ENCODE measurements at regions not wholly inside any gene's neighbourhood (a gene's known extent, or its start where the extent isn't known, plus 50 kb on each side); places are given as distances from the start of the nearest gene placed in this dataset.
A peak's percentile ranks its signal among the peaks of the same experiment; 100 is the strongest.

DNA sequence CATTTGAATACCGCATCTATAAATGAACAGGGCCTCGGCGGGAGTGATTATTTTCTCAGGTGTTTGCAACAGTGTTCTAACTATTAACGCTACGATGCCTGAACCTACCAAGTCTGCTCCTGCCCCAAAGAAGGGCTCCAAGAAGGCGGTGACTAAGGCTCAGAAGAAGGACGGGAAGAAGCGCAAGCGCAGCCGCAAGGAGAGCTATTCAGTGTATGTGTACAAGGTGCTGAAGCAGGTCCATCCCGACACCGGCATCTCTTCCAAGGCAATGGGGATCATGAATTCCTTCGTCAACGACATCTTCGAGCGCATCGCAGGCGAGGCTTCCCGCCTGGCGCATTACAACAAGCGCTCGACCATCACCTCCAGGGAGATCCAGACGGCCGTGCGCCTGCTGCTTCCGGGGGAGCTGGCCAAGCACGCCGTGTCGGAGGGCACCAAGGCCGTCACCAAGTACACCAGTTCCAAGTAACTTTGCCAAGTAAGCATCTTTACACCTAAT, 70.9 kb downstream of the HFE start:
- H3K9me3 Mint-ChIP-seq = no peaks in the 10 kb centered on the region; a peak in 1 of 5 replicates

More for the DNA sequence above, 70.9 kb downstream of the HFE start:
- Histone ChIP-seq H4K91ac (ENCODE audit: insufficient read length, low read depth, low read length) (no peak overlapping the region), H3K27me3 (ENCODE audit: insufficient read depth, low read length) (no peaks in the 10 kb centered on the region), H3K4me2 (ENCODE audit: insufficient read depth, insufficient read length, low read length) (peak overlapping the region; percentile 84), H3K79me1 (ENCODE audit: insufficient read depth, low read depth, low read length, poor library complexity, severe bottlenecking) (no peaks in the 10 kb centered on the region), H3K4me1 (ENCODE audit: insufficient read depth, low read length) (peaks cover 3% of the 10 kb centered on the region), H3K23ac (ENCODE audit: insufficient read length, low read depth, low read length) (no peak overlapping the region), H4K5ac (ENCODE audit: insufficient read length, low read depth, low read length) (no peak overlapping the region), H3K56ac (ENCODE audit: insufficient read length, low read depth, low read length) (no peak overlapping the region), H3K79me2 (ENCODE audit: insufficient read depth, low read length) (no peaks in the 10 kb centered on the region; the same call in 1 of the 2 replicates), H2BK15ac (ENCODE audit: low read depth, low read length) (no peak overlapping the region), H3K27ac (ENCODE audit: insufficient read length, low read depth, low read length) (peak overlapping the region; percentile 61), H3K23me2 (ENCODE audit: insufficient read length, low read depth, low read length, poor library complexity, severe bottlenecking) (peaks cover 12% of the 10 kb centered on the region), H3K14ac (ENCODE audit: insufficient read depth, low read length) (peak overlapping the region; percentile 81), H2BK5ac (ENCODE audit: insufficient read length, low read length) (no peak overlapping the region), H3K9ac (ENCODE audit: extremely low read depth, insufficient read length, low read length) (peak overlapping the region; percentile 91), H3K4ac (ENCODE audit: low read depth, low read length) (no peak overlapping the region), H3T11ph (ENCODE audit: low read length) (no peak overlapping the region), H3K18ac (ENCODE audit: insufficient read length, low read depth, low read length) (peak overlapping the region; percentile 64), H4K20me1 (ENCODE audit: control insufficient read depth, insufficient read depth, insufficient read length) (no peaks in the 10 kb centered on the region), H2AK5ac (ENCODE audit: insufficient read length, low read length) (no peak overlapping the region), H2BK120ac (ENCODE audit: low read depth, low read length, poor library complexity, severe bottlenecking) (no peak overlapping the region), H2AFZ (ENCODE audit: low read length) (no peak overlapping the region), H2BK20ac (ENCODE audit: low read depth, low read length, poor library complexity, severe bottlenecking) (no peak overlapping the region), H4K8ac (replicated peaks; ENCODE audit: insufficient read length, low read depth, low read length) (no peak overlapping the region), H2BK12ac (ENCODE audit: insufficient read length, low read depth, low read length) (no peak overlapping the region), H3K9me3 (ENCODE audit: control insufficient read depth, low read depth, low read length) (no peaks in the 10 kb centered on the region)
- Mint-ChIP-seq H3K4me3 (peak overlapping the region; percentile 88 to 89), H3K4me1 (peaks cover 23 to 25% of the 10 kb centered on the region in 2 experiments), H3K27ac (peak overlapping the region; percentile 95 to 100 (median 99)), H3K27me3 (ENCODE audit: low read depth) (peaks cover 16% of the 10 kb centered on the region), H3K36me3 (ENCODE audit: insufficient read depth in 1 of 3, low read depth in 3 of 3) (peaks cover 0 to 2% (median 0%) of the 10 kb centered on the region in 3 experiments; a peak in 2 of 7 replicates)
- peak; percentile 86 for DNase-seq
- WGBS (ENCODE audit: extremely low coverage, insufficient read length, low lambda C conversion rate) = no CpG with 5 or more reads among the region's 30 CpGs
- TF ChIP-seq, protein P1, sequence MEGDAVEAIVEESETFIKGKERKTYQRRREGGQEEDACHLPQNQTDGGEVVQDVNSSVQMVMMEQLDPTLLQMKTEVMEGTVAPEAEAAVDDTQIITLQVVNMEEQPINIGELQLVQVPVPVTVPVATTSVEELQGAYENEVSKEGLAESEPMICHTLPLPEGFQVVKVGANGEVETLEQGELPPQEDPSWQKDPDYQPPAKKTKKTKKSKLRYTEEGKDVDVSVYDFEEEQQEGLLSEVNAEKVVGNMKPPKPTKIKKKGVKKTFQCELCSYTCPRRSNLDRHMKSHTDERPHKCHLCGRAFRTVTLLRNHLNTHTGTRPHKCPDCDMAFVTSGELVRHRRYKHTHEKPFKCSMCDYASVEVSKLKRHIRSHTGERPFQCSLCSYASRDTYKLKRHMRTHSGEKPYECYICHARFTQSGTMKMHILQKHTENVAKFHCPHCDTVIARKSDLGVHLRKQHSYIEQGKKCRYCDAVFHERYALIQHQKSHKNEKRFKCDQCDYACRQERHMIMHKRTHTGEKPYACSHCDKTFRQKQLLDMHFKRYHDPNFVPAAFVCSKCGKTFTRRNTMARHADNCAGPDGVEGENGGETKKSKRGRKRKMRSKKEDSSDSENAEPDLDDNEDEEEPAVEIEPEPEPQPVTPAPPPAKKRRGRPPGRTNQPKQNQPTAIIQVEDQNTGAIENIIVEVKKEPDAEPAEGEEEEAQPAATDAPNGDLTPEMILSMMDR (conservative IDR thresholded peaks at IDR 0.05) = no peak

Data from H9 (cell line).